B cell (primary cell): ENCODE measurements at regions not wholly inside any gene's neighbourhood (a gene's known extent, or its start where the extent isn't known, plus 50 kb on each side); places are given as distances from the start of the nearest gene placed in this dataset.
"Not testable (repeated sequence)": the region's sequence is repeated elsewhere in the genome, so short reads cannot be mapped to it uniquely, and the experiment has no call there.

ENCODE experiments used
- ATAC-seq: fragments of 200-7000 bp; cut with Tn5 transposase; one replicate; pipeline ENCODE4 v1.10.0; 2021; ENCODE audit warnings: low read depth, mild to moderate bottlenecking, moderate number of reproducible peaks, moderate library complexity
- CTCF ChIA-PET: fragments of 350-600 bp; sonication (Branson Sonifier 250); formaldehyde crosslinking; loops from one replicate; lab custom pipeline; 2021; ENCODE audit warnings: antibody characterized with exemption, inconsistent platforms; lab: Charles Lee
- POLR2A ChIA-PET: fragments of 350-600 bp; sonication (Branson Sonifier 250); formaldehyde crosslinking; loops from one replicate; lab custom pipeline; 2021; ENCODE audit warnings: antibody characterized with exemption; lab: Charles Lee
- DNase-seq: peaks from one replicate; pipeline ENCODE4 v3.0.0; 2013
- H2AFZ ChIP-seq: 2 replicates; pipeline ENCODE4 v1.6.1; 2012; ENCODE audit warnings: mild to moderate bottlenecking, low read depth, low read length; ENCODE audit not compliant: insufficient read depth, poor library complexity, severe bottlenecking
- H3K27ac ChIP-seq, 2 donors: 1 replicate in 1 of 2; 2 replicates in 1 of 2; pipeline ENCODE4 v1.5.1; 2012 to 2013; ENCODE audit warnings: low read length in 2 of 2, mild to moderate bottlenecking in 2 of 2, moderate library complexity in 1 of 2
- H3K27me3 ChIP-seq, 4 experiments: fragments of 200-600 bp in 1 of 4; sonication (generic) in 1 of 4; replicated peaks in 1 of 4; 1 replicate in 2 of 4; 2 replicates in 2 of 4; pipeline versions ENCODE4 v1.6.1 to v1.7.0; 2013 to 2016; ENCODE audit warnings: low read length in 3 of 4, mild to moderate bottlenecking in 2 of 4, mixed read lengths in 1 of 4, moderate library complexity in 1 of 4; ENCODE audit not compliant: insufficient read depth in 4 of 4, control insufficient read depth in 3 of 4; ENCODE audit errors: control extremely low read depth in 1 of 4
- H3K36me3 ChIP-seq, 2 experiments: replicated peaks in 1 of 2; 1 replicate in 1 of 2; 2 replicates in 1 of 2; pipeline versions ENCODE4 v1.6.1 to v1.7.1; 2013; ENCODE audit warnings: low read length in 1 of 2; ENCODE audit not compliant: insufficient read depth in 2 of 2, control insufficient read depth in 1 of 2; ENCODE audit errors: control extremely low read depth in 1 of 2, extremely low read depth in 1 of 2
- H3K4me1 ChIP-seq, 2 donors: fragments of 200-600 bp in 1 of 2; sonication (generic) in 1 of 2; 1 replicate in 1 of 2; 2 replicates in 1 of 2; pipeline versions ENCODE4 v1.5.1 to v1.6.1; 2013 to 2017; ENCODE audit warnings: low read length in 2 of 2; ENCODE audit not compliant: control insufficient read depth in 2 of 2, insufficient read depth in 2 of 2
- H3K4me2 ChIP-seq: replicated peaks from 2 replicates; pipeline ENCODE3; 2012; ENCODE audit warnings: mild to moderate bottlenecking, low read depth, low read length; ENCODE audit not compliant: poor library complexity, severe bottlenecking
- H3K4me3 ChIP-seq, 5 experiments: fragments of 200-600 bp in 1 of 5; sonication (generic) in 1 of 5; 1 replicate in 3 of 5; 2 replicates in 2 of 5; pipeline versions ENCODE4 v1.5.1 to v1.7.0; 2011 to 2016; ENCODE audit warnings: low read length in 4 of 5, mild to moderate bottlenecking in 4 of 5, low read depth in 2 of 5, control low read depth in 1 of 5, moderate library complexity in 1 of 5; ENCODE audit not compliant: insufficient read depth in 1 of 5; ENCODE audit errors: control extremely low read depth in 1 of 5, extremely low read depth in 1 of 5
- H3K79me2 ChIP-seq: fragments of 200-600 bp; sonication (generic); one replicate; pipeline ENCODE4 v1.6.0; 2016; ENCODE audit warnings: low read length; ENCODE audit not compliant: control insufficient read depth, insufficient read depth
- H3K9ac ChIP-seq: fragments of 200-600 bp; sonication (generic); 2 replicates; pipeline ENCODE4 v1.6.1; 2017; ENCODE audit warnings: mild to moderate bottlenecking, low read length, moderate library complexity
- H3K9me3 ChIP-seq, 3 donors: one replicate each; pipeline versions ENCODE4 v1.6.1 to v1.7.1; 2013; ENCODE audit warnings: low read length in 2 of 3; ENCODE audit not compliant: control insufficient read depth in 2 of 3, insufficient read depth in 1 of 3; ENCODE audit errors: control extremely low read depth in 1 of 3
- H4K20me1 ChIP-seq: 2 replicates; pipeline ENCODE4 v1.6.0; 2012; ENCODE audit warnings: mild to moderate bottlenecking, low read length; ENCODE audit not compliant: insufficient read depth, control insufficient read depth, poor library complexity, severe bottlenecking
- H3K27ac Mint-ChIP-seq: one replicate; pipeline ENCODE4 v1.8.0; 2021; ENCODE audit warnings: mixed read lengths
- H3K27me3 Mint-ChIP-seq: one replicate; pipeline ENCODE4 v1.8.0; 2021; ENCODE audit warnings: mixed read lengths
- H3K4me1 Mint-ChIP-seq: one replicate; pipeline ENCODE4 v1.8.0; 2021; ENCODE audit warnings: mixed read lengths
- H3K4me3 Mint-ChIP-seq: one replicate; pipeline ENCODE4 v1.8.0; 2021; ENCODE audit warnings: mixed read lengths
- H3K9me3 Mint-ChIP-seq: one replicate; pipeline ENCODE4 v1.8.0; 2022; ENCODE audit warnings: mixed read lengths; ENCODE audit not compliant: insufficient read depth
- CTCF ChIP-seq: fragments of 200-600 bp; IDR thresholded peaks from one replicate; pipeline ENCODE4 v1.8.0; 2022; ENCODE audit warnings: antibody characterized with exemption, mild to moderate bottlenecking
- EZH2 ChIP-seq: IDR thresholded peaks from 2 replicates; pipeline ENCODE4 v1.6.1; 2012; ENCODE audit warnings: borderline replicate concordance, low read depth, mild to moderate bottlenecking, moderate library complexity, low read length; ENCODE audit not compliant: insufficient read depth, poor library complexity, severe bottlenecking
- WGBS: methylation state at CpG from one replicate; pipeline ENCODE4 v1.1.5; 2013; ENCODE audit warnings: missing lambda C conversion rate; ENCODE audit not compliant: insufficient coverage; 5-methylcytosine and 5-hydroxymethylcytosine counted together
- intact Hi-C: fragments of 100-400 bp; cut with micrococcal nuclease; formaldehyde crosslinking; loops from one replicate; pipeline ENCODE4 v1.10.0; 2022

- H3K27me3 Mint-ChIP-seq: peaks cover 10% of the 10 kb centered on the region
- DNase-seq, POLR2A ChIA-PET, H3K4me1 Mint-ChIP-seq, CTCF ChIA-PET, H3K4me3 ChIP-seq, ATAC-seq, H3K9ac ChIP-seq, H3K27me3 ChIP-seq, H3K27ac ChIP-seq, H3K79me2 ChIP-seq, H3K9me3 Mint-ChIP-seq, H3K27ac Mint-ChIP-seq, H3K4me3 Mint-ChIP-seq, H3K4me1 ChIP-seq, H3K4me2 ChIP-seq, H3K36me3 ChIP-seq, H2AFZ ChIP-seq, intact Hi-C loops, H4K20me1 ChIP-seq: not testable (repeated sequence)
- peaks cover 0 to 22% (median 0%) of the 10 kb centered on the region in 3 donors for H3K9me3 ChIP-seq
- WGBS: 88% methylated on average over 8 of the region's 10 CpGs
These were observed 59.5 kb upstream of the IRAK1BP1 start for GRCh38 chr6:78807655-78808355.

GRCh38 chr6:78808356-78808891 lies 58.9 kb upstream of the IRAK1BP1 start:
- H3K27me3 ChIP-seq: no peaks in the 10 kb centered on the region
- H3K27ac ChIP-seq: no peak overlapping the region
- Mint-ChIP-seq H3K4me3 (no peak overlapping the region), H3K9me3 (no peaks in the 10 kb centered on the region), H3K4me1 (no peaks in the 10 kb centered on the region), H3K27ac (no peak overlapping the region), H3K27me3 (peaks cover 10% of the 10 kb centered on the region)
- H3K4me3 ChIP-seq: no peak overlapping the region
- TF ChIP-seq EZH2 (no peak), CTCF (no peak)
- H3K4me2 ChIP-seq: no peak overlapping the region
- H2AFZ ChIP-seq: no peak overlapping the region
- no peaks in the 10 kb centered on the region for H3K36me3 ChIP-seq
- 73% methylated on average over 2 of the region's 4 CpGs for WGBS
- intact Hi-C loops: no loop called here
- no peaks in the 10 kb centered on the region for H3K79me2 ChIP-seq
- no peak for ATAC-seq
- H3K4me1 ChIP-seq: no peaks in the 10 kb centered on the region
- H4K20me1 ChIP-seq: no peaks in the 10 kb centered on the region
- peaks cover 0 to 22% (median 0%) of the 10 kb centered on the region in 3 donors for H3K9me3 ChIP-seq
- POLR2A ChIA-PET: no interaction called here
- no peak overlapping the region for H3K9ac ChIP-seq
- DNase-seq: no peak
- CTCF ChIA-PET: no interaction called here
